ENCODE measurements at regions not wholly inside any gene's neighbourhood (a gene's known extent, or its start where the extent isn't known, plus 50 kb on each side); places are given as distances from the start of the nearest gene placed in this dataset.

DNA sequence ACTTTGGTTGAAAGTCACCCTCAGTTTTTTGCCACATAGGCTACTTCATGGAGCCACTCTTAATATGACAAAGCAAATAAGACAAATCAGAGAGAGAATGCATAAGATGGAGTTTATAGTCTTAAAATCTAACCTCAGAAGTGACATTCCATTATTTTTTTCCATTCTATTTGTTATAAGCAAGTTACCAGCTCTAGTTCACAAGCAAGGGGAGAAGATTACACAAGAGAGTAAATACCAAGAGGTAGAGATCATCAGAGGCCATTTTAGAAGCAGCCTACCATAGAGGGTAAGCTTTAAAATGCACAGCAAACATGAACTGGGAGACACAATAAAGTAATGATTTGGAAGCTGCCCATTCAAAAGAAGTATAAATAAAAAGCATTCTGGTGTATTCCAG is 651.3 kb upstream of the MEF2C start:
- TF ChIP-seq EZH2 (IDR thresholded peaks at IDR 0.05; ENCODE audit: borderline replicate concordance, low read depth, low read length, severe bottlenecking) (no peak), POLR2AphosphoS5 (IDR thresholded peaks at IDR 0.05; ENCODE audit: insufficient read depth, low read depth, low read length) (no peak), GATA2 (IDR thresholded peaks at IDR 0.05; ENCODE audit: insufficient read depth, insufficient read length, low read depth, low read length) (no peak), JUN (IDR thresholded peaks at IDR 0.05; ENCODE audit: borderline replicate concordance, insufficient read depth, insufficient read length, low read depth) (no peak)
- TF ChIP-seq, protein P1, sequence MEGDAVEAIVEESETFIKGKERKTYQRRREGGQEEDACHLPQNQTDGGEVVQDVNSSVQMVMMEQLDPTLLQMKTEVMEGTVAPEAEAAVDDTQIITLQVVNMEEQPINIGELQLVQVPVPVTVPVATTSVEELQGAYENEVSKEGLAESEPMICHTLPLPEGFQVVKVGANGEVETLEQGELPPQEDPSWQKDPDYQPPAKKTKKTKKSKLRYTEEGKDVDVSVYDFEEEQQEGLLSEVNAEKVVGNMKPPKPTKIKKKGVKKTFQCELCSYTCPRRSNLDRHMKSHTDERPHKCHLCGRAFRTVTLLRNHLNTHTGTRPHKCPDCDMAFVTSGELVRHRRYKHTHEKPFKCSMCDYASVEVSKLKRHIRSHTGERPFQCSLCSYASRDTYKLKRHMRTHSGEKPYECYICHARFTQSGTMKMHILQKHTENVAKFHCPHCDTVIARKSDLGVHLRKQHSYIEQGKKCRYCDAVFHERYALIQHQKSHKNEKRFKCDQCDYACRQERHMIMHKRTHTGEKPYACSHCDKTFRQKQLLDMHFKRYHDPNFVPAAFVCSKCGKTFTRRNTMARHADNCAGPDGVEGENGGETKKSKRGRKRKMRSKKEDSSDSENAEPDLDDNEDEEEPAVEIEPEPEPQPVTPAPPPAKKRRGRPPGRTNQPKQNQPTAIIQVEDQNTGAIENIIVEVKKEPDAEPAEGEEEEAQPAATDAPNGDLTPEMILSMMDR (IDR thresholded peaks at IDR 0.05; ENCODE audit: extremely low read depth in 1 of 2, insufficient read depth in 1 of 2, low read depth in 1 of 2, low read length in 2 of 2), result no peak

Data from endothelial cell of umbilical vein (primary cell).